GM12873 (cell line): ENCODE measurements at regions not wholly inside any gene's neighbourhood (a gene's known extent, or its start where the extent isn't known, plus 50 kb on each side); places are given as distances from the start of the nearest gene placed in this dataset.
A peak's percentile ranks its signal among the peaks of the same experiment; 100 is the strongest.

Source experiments
- TF ChIP-seq, protein P1 (sequence below): IDR thresholded peaks from 2 replicates; pipeline ENCODE4 v1.5.1; 2012; ENCODE audit warnings: low read depth, mild to moderate bottlenecking, moderate library complexity, low read length, control low read depth; ENCODE audit not compliant: insufficient read depth; ENCODE audit errors: missing control alignments

DNA sequence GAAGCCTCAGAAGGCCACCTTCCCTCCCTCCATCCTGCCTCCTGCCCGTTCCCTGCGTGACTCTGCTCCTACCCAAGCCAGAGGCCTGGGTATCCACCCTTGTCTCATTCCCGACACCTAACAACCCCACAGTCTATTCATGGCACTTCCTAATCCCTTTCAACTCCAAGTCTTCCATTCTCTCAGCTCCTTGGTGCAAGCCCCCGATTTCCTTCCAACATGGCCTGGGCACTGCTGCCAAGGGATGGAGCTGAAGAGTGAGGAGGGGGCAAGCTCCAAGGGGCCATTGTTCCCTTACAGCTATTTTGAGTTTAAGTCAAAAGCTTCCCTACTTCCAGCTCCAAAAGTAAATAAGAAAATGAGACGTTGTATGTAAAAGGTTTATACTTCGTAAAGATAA lies 84.8 kb upstream of the ASB18 start:
- TF ChIP-seq, protein P1, sequence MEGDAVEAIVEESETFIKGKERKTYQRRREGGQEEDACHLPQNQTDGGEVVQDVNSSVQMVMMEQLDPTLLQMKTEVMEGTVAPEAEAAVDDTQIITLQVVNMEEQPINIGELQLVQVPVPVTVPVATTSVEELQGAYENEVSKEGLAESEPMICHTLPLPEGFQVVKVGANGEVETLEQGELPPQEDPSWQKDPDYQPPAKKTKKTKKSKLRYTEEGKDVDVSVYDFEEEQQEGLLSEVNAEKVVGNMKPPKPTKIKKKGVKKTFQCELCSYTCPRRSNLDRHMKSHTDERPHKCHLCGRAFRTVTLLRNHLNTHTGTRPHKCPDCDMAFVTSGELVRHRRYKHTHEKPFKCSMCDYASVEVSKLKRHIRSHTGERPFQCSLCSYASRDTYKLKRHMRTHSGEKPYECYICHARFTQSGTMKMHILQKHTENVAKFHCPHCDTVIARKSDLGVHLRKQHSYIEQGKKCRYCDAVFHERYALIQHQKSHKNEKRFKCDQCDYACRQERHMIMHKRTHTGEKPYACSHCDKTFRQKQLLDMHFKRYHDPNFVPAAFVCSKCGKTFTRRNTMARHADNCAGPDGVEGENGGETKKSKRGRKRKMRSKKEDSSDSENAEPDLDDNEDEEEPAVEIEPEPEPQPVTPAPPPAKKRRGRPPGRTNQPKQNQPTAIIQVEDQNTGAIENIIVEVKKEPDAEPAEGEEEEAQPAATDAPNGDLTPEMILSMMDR, result no peak

DNA sequence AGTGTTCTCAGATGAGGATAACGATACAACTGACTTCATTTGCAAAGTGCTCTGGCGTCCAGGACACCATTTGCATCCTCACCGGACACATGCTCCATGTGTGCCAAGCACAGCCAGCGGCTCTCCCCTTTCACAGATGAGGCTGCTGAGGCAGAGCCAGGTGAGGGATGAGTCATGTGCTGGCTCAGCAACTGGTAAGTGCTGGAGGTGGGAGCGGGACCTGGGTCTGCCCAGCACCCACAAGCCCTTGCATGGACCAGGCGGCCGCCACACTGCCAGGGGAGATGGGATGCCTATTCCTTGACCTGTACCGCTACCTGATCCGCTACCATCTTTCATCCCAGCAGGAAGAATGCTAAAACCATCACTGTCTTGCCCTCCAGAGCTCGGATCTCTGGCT lies 86.2 kb upstream of the ASB18 start:
- TF ChIP-seq, protein P1, result no peak

DNA sequence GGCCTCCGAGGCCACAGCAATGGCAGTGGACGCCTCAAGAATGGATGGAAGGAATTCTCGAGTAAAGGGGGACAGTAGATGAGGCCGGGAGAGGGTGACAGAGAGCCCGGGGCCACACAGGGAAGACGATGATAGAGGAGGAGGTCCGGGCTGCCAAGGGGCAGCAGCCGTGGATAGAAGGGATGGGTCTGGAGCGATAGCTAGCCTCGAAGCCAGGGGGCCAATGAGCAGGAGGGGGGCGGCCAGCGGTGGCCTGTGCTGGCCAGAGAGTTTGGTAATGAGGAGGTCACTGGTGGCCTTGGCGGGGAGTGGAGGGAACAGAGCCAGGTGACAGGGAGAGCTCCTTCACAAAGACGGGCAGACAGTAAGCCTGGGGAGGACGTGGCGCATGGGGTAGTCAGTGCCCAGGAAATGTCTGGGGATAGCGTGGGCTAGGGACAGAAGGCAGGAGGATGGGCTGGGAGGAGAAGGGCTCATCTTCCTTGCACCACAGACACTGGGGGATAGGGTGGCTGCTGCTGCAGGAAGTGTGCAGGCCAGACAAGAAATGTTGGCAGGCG lies 87.8 kb upstream of the ASB18 start:
- TF ChIP-seq, protein P1, result no peak

DNA sequence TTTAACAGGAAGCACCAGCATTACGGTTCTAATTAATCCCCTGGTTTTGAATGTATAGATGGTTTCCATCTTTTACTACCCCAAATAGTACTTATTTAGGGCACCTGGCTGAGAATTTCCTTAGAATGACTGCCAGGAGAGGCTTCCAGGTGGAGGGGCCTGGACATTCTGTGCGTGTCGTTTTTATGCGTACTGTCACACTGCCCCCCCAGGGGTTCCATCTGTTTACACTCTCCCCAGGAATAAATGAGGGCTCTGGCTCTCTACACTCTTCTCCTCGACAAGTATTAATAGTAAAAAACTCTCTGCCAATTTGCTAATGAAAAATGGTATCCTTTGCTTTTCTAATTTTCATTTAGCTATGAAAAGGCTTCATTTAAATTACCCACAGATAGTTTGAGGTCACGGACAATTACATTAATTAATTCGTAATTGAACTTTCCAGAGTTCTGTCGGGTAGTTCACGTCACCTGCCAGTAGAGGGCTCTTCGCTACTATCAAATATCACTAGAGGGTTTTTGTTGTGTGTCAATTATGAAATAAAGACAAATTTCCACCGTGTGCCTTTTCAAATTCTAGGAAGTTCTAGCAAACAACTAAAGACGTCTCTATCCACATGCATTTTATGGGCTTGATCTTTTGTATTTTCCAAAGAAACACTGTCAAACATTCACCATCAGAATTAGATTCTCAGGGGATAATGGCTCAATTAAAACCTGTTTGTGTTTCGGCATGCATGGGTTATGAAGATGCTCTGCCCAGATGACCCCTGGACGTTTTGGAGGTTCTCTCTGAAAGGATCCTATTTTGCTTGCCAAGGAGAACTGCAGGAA lies 88.8 kb upstream of the ASB18 start:
- TF ChIP-seq, protein P1, result peak; percentile 73

DNA sequence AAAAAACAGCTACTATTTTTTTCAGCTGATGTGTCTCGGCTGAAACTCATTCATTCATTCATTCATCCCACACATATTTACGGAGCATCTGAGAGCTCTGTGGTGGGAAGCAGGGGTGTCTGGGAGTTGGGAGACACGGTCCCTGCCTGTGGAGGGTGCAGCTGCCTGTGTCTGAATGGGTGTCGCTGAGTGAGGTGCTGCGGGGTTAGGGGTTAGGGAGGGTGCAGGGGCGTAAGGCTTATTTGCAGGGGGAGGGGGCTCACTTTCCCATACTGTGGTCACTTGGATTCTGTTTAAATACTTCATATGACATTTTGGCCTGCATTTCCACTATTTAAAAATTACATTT lies 89.4 kb upstream of the ASB18 start:
- TF ChIP-seq, protein P1, result no peak

DNA sequence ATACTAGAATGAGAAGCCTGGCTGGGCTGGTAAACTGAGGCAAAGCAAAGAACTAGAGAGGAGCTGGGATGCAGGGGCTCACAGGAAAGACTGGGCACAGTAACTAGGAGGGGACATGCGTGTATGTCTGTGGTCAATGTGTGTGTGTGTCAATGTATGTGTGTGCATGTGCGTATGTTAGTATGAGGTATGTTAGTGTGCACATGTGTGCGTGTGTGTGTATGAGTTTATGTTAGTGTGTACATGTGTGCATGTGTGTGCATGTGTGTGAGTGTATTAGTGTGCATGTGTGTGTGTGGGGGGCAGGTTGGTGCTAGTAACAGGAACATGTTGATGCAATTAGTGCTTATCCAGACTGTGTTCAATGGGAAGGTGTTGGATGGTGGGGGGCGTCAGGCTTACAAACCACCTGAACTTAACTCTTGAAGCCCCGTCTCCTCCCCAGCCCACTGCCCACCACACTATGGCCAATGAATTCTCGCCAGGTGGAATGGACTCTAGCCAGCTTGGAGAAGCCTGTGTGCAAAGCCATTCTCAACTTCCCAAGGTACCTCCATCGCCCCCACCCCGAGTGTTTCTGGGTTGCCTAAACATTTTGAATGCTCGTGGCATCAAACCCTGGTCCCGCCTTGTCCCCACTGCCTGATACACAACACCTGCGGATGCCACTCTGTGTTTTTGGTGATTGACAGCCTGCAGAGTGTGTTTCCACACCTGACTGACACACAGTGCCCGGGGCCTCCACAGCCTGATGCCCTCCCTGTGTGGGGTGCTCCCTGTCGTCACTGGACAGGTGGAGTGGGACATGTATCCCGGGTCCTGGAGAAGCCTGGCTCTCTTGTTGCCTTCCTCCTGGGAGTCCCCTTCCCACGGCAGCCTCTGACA lies 90.1 kb upstream of the ASB18 start:
- TF ChIP-seq, protein P1, result no peak
